PC-9 (cell line): ENCODE measurements at regions not wholly inside any gene's neighbourhood (a gene's known extent, or its start where the extent isn't known, plus 50 kb on each side); places are given as distances from the start of the nearest gene placed in this dataset.

Experiments
- BruUV-seq: library from RNA; stranded (reverse); fragments of 400-500 nt; replicated peaks from 2 replicates; lab custom pipeline; 2021; lab: Mats Ljungman, UMichigan
- CTCF ChIA-PET: fragments of 300-600 bp; sonication (Branson Sonifier 250); formaldehyde crosslinking; loops from one replicate; lab custom pipeline; 2022; ENCODE audit warnings: antibody characterized with exemption; lab: Charles Lee
- POLR2A ChIA-PET: fragments of 300-600 bp; sonication (Branson Sonifier 250); formaldehyde crosslinking; loops from one replicate; lab custom pipeline; 2022; ENCODE audit warnings: antibody characterized with exemption; ENCODE audit not compliant: unreplicated experiment; lab: Charles Lee
- DNase-seq, 2 experiments: peaks; one replicate each; pipeline versions ENCODE4 v3.0.0 to v3.0.0-alpha.2; 2015 to 2022; ENCODE audit warnings: mixed read lengths in 1 of 2
- H2AFZ ChIP-seq: fragments of 200-600 bp; sonication (generic); 2 replicates; pipeline ENCODE4 v1.8.1; 2017; ENCODE audit warnings: antibody characterized with exemption
- H3F3A ChIP-seq: fragments of 200-600 bp; sonication (generic); 2 replicates; pipeline ENCODE4 v1.8.1; 2017; ENCODE audit warnings: antibody characterized with exemption, mild to moderate bottlenecking, low read depth; ENCODE audit not compliant: insufficient read depth
- H3K27ac ChIP-seq: fragments of 200-600 bp; sonication (generic); 2 replicates; pipeline ENCODE4 v1.6.1; 2016; ENCODE audit warnings: mixed run types
- H3K27me3 ChIP-seq: fragments of 200-600 bp; sonication (generic); 2 replicates; pipeline ENCODE4 v1.6.1; 2016; ENCODE audit warnings: low read depth, mixed run types; ENCODE audit not compliant: insufficient read depth
- H3K36me3 ChIP-seq: fragments of 200-600 bp; sonication (generic); 2 replicates; pipeline ENCODE4 v1.6.1; 2016; ENCODE audit warnings: low read depth, mixed run types
- H3K4me1 ChIP-seq: fragments of 200-600 bp; sonication (generic); replicated peaks from 2 replicates; pipeline ENCODE4 v1.6.1; 2016; ENCODE audit warnings: mixed run types; ENCODE audit not compliant: insufficient read depth
- H3K4me2 ChIP-seq: fragments of 200-600 bp; sonication (generic); 2 replicates; pipeline ENCODE4 v1.6.1; 2017; ENCODE audit warnings: mixed run types
- H3K4me3 ChIP-seq: fragments of 200-600 bp; sonication (generic); 2 replicates; pipeline ENCODE4 v1.6.1; 2016; ENCODE audit warnings: mixed run types
- H3K79me2 ChIP-seq: fragments of 200-600 bp; sonication (generic); 2 replicates; pipeline ENCODE4 v1.6.1; 2017; ENCODE audit warnings: low read depth, mixed run types
- H3K9me2 ChIP-seq: fragments of 200-600 bp; sonication (generic); 2 replicates; pipeline ENCODE4 v1.8.1; 2017; ENCODE audit warnings: mild to moderate bottlenecking; ENCODE audit not compliant: insufficient read depth
- H3K9me3 ChIP-seq: fragments of 200-600 bp; sonication (generic); 2 replicates; pipeline ENCODE4 v1.8.1; 2016; ENCODE audit warnings: low read depth; ENCODE audit not compliant: insufficient read depth
- H4K20me1 ChIP-seq: fragments of 200-600 bp; sonication (generic); 2 replicates; pipeline ENCODE4 v1.8.1; 2017; ENCODE audit not compliant: insufficient read depth
- EZH2 ChIP-seq: fragments of 200-600 bp; sonication (generic); IDR thresholded peaks from 2 replicates; pipeline ENCODE4 v1.8.0; 2017; ENCODE audit warnings: antibody characterized with exemption, low read depth
- intact Hi-C: fragments of 100-400 bp; cut with micrococcal nuclease; formaldehyde crosslinking; loops from one replicate; pipeline ENCODE4 v1.10.0; 2022; ENCODE audit not compliant: unreplicated experiment
- TF ChIP-seq, protein P1 (sequence below): fragments of 200-600 bp; sonication (generic); conservative IDR thresholded peaks from 2 replicates; pipeline ENCODE4 v1.6.1; 2017; ENCODE audit warnings: mixed run types, antibody characterized with exemption, mild to moderate bottlenecking, moderate library complexity

DNA sequence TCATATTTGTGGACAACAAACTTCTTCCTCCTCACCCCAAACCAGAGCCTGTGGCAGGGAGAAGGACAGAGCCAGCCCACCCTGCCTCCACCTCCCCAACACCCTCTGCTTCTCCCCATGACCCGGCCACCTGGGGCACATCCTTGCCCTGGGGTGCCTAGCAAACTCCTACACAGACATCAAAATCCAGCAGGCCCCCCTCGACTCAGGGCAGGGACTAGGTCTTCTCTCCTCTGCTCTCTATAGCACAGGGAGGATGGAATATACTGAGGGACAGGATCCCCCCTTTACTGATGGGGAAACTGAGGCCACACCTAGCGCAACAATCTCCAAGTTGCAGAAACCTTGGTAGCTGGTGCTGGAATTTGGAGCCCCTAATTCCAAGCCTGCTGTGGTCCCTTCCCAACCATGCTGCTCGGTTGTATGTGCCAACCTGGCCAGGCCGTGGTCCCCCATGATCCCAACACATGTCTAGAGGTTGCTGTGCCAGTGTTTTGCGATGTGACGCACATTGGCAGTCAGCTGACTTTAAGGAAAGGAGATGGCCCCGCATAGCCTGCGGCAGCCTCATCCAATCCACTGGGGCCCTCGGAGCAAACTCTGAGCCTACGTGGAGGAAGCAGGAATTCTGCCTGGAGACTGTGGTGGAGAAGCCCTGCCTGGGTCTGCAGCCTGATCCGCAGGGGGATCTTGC is 53.9 kb upstream of the ADRA2C start:
- Histone ChIP-seq H3K27me3 (peaks cover 69% of the 10 kb centered on the region), H3K36me3 (no peaks in the 10 kb centered on the region), H3K4me2 (no peak overlapping the region), H3K9me2 (no peaks in the 10 kb centered on the region), H3F3A (no peaks in the 10 kb centered on the region), H2AFZ (no peak overlapping the region), H4K20me1 (no peaks in the 10 kb centered on the region), H3K4me3 (no peak overlapping the region), H3K27ac (no peak overlapping the region), H3K9me3 (no peaks in the 10 kb centered on the region), H3K79me2 (no peaks in the 10 kb centered on the region), H3K4me1 (no peaks in the 10 kb centered on the region)
- no TSS peak for BruUV-seq
- ChIA-PET POLR2A (no interaction called here), CTCF (no interaction called here)
- no peak for DNase-seq
- TF ChIP-seq, protein P1, sequence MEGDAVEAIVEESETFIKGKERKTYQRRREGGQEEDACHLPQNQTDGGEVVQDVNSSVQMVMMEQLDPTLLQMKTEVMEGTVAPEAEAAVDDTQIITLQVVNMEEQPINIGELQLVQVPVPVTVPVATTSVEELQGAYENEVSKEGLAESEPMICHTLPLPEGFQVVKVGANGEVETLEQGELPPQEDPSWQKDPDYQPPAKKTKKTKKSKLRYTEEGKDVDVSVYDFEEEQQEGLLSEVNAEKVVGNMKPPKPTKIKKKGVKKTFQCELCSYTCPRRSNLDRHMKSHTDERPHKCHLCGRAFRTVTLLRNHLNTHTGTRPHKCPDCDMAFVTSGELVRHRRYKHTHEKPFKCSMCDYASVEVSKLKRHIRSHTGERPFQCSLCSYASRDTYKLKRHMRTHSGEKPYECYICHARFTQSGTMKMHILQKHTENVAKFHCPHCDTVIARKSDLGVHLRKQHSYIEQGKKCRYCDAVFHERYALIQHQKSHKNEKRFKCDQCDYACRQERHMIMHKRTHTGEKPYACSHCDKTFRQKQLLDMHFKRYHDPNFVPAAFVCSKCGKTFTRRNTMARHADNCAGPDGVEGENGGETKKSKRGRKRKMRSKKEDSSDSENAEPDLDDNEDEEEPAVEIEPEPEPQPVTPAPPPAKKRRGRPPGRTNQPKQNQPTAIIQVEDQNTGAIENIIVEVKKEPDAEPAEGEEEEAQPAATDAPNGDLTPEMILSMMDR = no peak
- TF ChIP-seq EZH2 = no peak
- intact Hi-C loops = no loop called here

DNA sequence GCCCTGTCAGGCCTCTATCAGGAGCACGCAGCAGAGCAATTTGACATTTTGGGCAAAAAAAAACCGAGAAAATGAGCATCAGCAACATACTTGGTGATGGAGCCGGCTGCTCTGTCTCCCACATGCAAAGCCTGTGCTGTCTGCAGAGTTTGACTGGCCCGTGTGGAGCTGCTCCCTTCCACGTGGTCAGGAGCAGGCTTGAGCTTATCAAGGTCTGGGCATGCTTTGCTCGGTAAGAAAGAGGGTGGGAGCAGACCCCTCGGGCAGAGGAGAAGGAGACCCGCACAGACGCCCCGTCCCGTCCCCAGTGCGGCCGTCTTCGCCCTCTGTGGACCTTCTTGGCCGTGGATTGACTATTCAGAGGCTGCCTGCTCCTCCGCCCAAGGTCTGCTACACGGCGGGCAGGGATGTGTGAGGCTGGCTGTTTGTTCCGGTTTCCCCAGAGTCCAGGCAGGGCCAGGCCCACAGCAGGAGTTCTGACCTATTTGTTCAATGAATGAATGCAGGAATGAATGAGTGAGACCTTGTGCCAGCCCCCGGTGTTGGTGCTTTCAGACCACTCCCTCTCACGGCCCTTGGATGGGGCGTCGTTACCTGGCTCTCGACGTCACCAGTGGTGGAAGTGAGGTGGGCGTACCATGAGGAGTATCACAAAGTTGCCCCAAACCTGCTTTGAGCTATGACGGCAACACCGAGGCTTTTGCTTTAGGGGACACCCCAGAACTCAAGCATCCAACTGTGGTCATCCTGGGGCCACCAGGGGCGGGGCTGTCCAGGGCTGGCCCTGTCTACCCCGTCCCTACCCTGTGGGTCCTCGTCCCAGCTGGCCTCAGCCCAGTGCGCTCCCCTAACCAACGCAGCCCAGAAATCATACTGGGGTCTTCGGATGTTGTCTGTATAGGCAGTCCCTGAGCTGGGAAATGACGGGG is 54.7 kb upstream of the ADRA2C start:
- intact Hi-C loops = no loop called here
- Histone ChIP-seq H3K9me2 (no peaks in the 10 kb centered on the region), H2AFZ (no peak overlapping the region), H3K36me3 (no peaks in the 10 kb centered on the region), H3K9me3 (no peaks in the 10 kb centered on the region), H4K20me1 (no peaks in the 10 kb centered on the region), H3K4me2 (no peak overlapping the region), H3K79me2 (no peaks in the 10 kb centered on the region), H3K27ac (no peak overlapping the region), H3K4me1 (no peaks in the 10 kb centered on the region), H3K4me3 (no peak overlapping the region), H3F3A (no peaks in the 10 kb centered on the region), H3K27me3 (peaks cover 69% of the 10 kb centered on the region)
- POLR2A ChIA-PET = no interaction called here
- TF ChIP-seq, protein P1 = no peak
- no peak for TF ChIP-seq EZH2
- BruUV-seq = no TSS peak
- DNase-seq = no peak
- CTCF ChIA-PET = interaction anchor here (0.6 kb wide), 1 partner anchor 764 kb away, joined by 5 read pairs; no protein-coding TSS in a partner anchor

DNA sequence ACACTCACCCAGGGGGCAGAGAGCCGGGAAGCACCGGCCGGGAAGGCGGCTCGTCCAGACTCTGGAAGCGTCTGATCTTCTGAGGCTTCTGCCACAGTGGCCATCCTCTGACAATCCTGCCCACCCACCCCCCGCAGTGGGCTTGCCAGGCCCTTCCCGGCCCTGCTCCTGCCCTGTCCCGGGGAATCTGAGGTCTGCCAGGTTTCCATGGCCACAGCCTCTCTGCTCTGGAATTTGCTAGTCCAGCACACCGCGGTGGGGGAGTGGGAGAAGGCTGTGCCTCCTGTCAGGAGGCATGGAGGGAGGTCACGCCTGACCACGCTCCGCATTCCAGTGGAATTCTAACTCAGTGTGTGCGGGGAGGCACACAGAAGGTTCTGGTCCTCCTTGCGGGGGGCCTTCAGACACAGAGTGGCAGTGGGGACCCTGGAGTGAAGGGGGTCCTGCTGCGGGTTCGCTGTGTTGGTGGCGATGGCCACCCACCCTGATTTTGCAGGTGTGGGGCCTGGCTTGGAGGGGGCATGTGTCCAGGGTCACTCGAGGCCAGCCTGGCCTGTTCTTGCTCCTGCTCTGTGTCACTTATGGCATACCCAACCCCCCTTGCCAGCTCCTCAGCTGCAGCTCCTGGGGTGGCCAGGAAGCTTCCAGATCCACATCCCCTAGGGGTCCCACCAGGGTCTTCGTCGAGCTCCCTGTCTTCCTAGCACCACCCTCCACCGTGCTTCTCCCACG is 55.6 kb upstream of the ADRA2C start:
- Histone ChIP-seq H3K27ac (no peak overlapping the region), H3F3A (no peaks in the 10 kb centered on the region), H3K4me1 (no peaks in the 10 kb centered on the region), H3K27me3 (peaks cover 70% of the 10 kb centered on the region), H3K36me3 (no peaks in the 10 kb centered on the region), H4K20me1 (no peaks in the 10 kb centered on the region), H3K4me3 (no peak overlapping the region), H3K79me2 (no peaks in the 10 kb centered on the region), H2AFZ (no peak overlapping the region), H3K9me2 (no peaks in the 10 kb centered on the region), H3K9me3 (no peaks in the 10 kb centered on the region), H3K4me2 (no peak overlapping the region)
- no peak for DNase-seq
- CTCF ChIA-PET = no interaction called here
- POLR2A ChIA-PET = no interaction called here
- TF ChIP-seq, protein P1 = no peak
- no peak for TF ChIP-seq EZH2
- intact Hi-C loops = no loop called here
- BruUV-seq = no TSS peak
